Heart left ventricle (tissue), 13 donors: ENCODE measurements at regions not wholly inside any gene's neighbourhood (a gene's known extent, or its start where the extent isn't known, plus 50 kb on each side); places are given as distances from the start of the nearest gene placed in this dataset.

Experiments
- CTCF ChIP-seq, 12 donors: fragments of 200-600 bp; sonication (generic) in 4 of 12; IDR thresholded peaks; one replicate each; pipeline versions ENCODE4 v1.5.0 to v1.8.0; 2018 to 2022; ENCODE audit warnings: antibody characterized with exemption in 12 of 12, mild to moderate bottlenecking in 5 of 12
- POLR2A ChIP-seq, 2 donors: fragments of 450-650 bp; IDR thresholded peaks; one replicate each; pipeline ENCODE4 v1.6.1; 2017; ENCODE audit warnings: antibody characterized with exemption in 2 of 2, mild to moderate bottlenecking in 2 of 2, moderate library complexity in 2 of 2
- donor health status: ischemic (EF 13 %, LVEDD 7.1; RV severe dilation, severe dysfunction).
- donor health status: DM: no; HTN: yes; CAD: no.
- donor health status: DM: no; HTN: no; CAD: no.
- donor health status: ischemic (EF 25% LVEDD 6.9; RV normal size, moderate dysfunction).
- donor health status: ischemic (EF 25% LVEDD 5.7; RV mildly dilated, moderate dysfunction).
- donor health status: ischemic (EF 35%, LVEDD 5.7; RV mildly dilated, moderate dysfunction).
- donor health status: nonischemic (EF 11% LVEDD 7.7; RV severe dilation, severe dysfunction).
- donor health status: DM: yes; HTN: yes; CAD: no.
- donor health status: PGD.
- donor health status: ischemic (EF 29% LVEDD 5.4; RV normal size, mild dysfunction).
- donor health status: nonischemic (EF 23%, LVEDD 6.1; RV moderate dilation, normal function).

GRCh38 chrX:138763761-138764160 is 52.2 kb upstream of the FGF13 start:
- no peak for TF ChIP-seq POLR2A (IDR thresholded peaks at IDR 0.05)
- TF ChIP-seq CTCF (IDR thresholded peaks at IDR 0.05), result no peak
